GM12878 (cell line): ENCODE measurements at regions not wholly inside any gene's neighbourhood (a gene's known extent, or its start where the extent isn't known, plus 50 kb on each side); places are given as distances from the start of the nearest gene placed in this dataset.
A peak's percentile ranks its signal among the peaks of the same experiment; 100 is the strongest.

ENCODE experiments used
- ATAC-seq: fragments of 200-7000 bp; cut with Tn5 transposase; 3 replicates; pipeline ENCODE4 v1.9.1; 2020; ENCODE audit warnings: mild to moderate bottlenecking, moderate library complexity
- BruUV-seq: library from RNA; stranded (reverse); fragments of 400-500 nt; replicated peaks from 2 replicates; lab custom pipeline; 2021; lab: Mats Ljungman, UMichigan
- CTCF ChIA-PET: fragments of 300-600 bp; sonication (Branson Sonifier 250); formaldehyde crosslinking; extraction: SDS; loops from one replicate; lab custom pipeline; 2021; ENCODE audit warnings: inconsistent platforms; lab: Yijun Ruan, JAX
- POLR2A ChIA-PET: fragments of 350-600 bp; formaldehyde crosslinking; extraction: SDS; loops from one replicate; lab custom pipeline; 2021; ENCODE audit warnings: inconsistent platforms; lab: Charles Lee
- RAD21 ChIA-PET: fragments of 300-600 bp; sonication (Branson Sonifier 250); formaldehyde crosslinking; loops from one replicate; lab custom pipeline; 2023; ENCODE audit warnings: antibody characterized with exemption; ENCODE audit not compliant: unreplicated experiment; lab: Charles Lee
- SMC1A ChIA-PET: fragments of 300-600 bp; sonication (Branson Sonifier 250); formaldehyde crosslinking; loops from one replicate; lab custom pipeline; 2023; ENCODE audit not compliant: unreplicated experiment, uncharacterized antibody; lab: Charles Lee
- DNase-seq: peaks from one replicate; pipeline ENCODE4 v3.0.0-alpha.2; 2011; ENCODE audit warnings: low read depth, low spot score
- FAIRE-seq: peaks from 3 replicates; lab custom pipeline; 2011; peaks lifted over from hg19 to GRCh38; lab: Jason Lieb, UNC
- H2AFZ ChIP-seq: 2 replicates; pipeline ENCODE4 v1.6.0; 2011; ENCODE audit warnings: low read depth, low read length, control low read depth; ENCODE audit not compliant: control insufficient read depth
- H3K27ac ChIP-seq: 2 replicates; pipeline ENCODE4 v1.5.1; 2011; ENCODE audit warnings: control low read depth; ENCODE audit not compliant: control insufficient read depth, insufficient read depth
- H3K27me3 ChIP-seq, 2 experiments: replicated peaks in 1 of 2; 2 replicates each; pipeline versions ENCODE4 v1.6.0 to v1.6.1; 2011; ENCODE audit warnings: low read length in 1 of 2; ENCODE audit not compliant: control insufficient read depth in 2 of 2, insufficient read depth in 2 of 2
- H3K36me3 ChIP-seq, 2 experiments: 2 replicates each; pipeline ENCODE4 v1.5.1; 2011; ENCODE audit warnings: low read length in 1 of 2; ENCODE audit not compliant: control insufficient read depth in 2 of 2, insufficient read depth in 2 of 2
- H3K4me1 ChIP-seq: 2 replicates; pipeline ENCODE4 v1.6.1; 2011; ENCODE audit warnings: mild to moderate bottlenecking, low read length, moderate library complexity, mixed read lengths; ENCODE audit not compliant: control insufficient read depth, insufficient read depth
- H3K4me2 ChIP-seq: 2 replicates; pipeline ENCODE4 v1.6.0; 2011; ENCODE audit warnings: control low read depth; ENCODE audit not compliant: control insufficient read depth, insufficient read depth
- H3K4me3 ChIP-seq: fragments of 200-600 bp; sonication (generic); 2 replicates; pipeline ENCODE4 v1.5.1; 2016
- H3K79me2 ChIP-seq: 2 replicates; pipeline ENCODE4 v1.6.0; 2011; ENCODE audit warnings: low read length; ENCODE audit not compliant: control insufficient read depth, insufficient read depth
- H3K9ac ChIP-seq: 2 replicates; pipeline ENCODE4 v1.8.0; 2011; ENCODE audit warnings: low read length, control low read depth, mixed read lengths; ENCODE audit not compliant: control insufficient read depth, insufficient read depth
- H3K9me3 ChIP-seq: replicated peaks from 3 replicates; pipeline ENCODE4 v1.5.1; 2011; ENCODE audit warnings: mild to moderate bottlenecking, low read length; ENCODE audit not compliant: control insufficient read depth, insufficient read depth
- H4K20me1 ChIP-seq: 2 replicates; pipeline ENCODE4 v1.6.0; 2011; ENCODE audit not compliant: control insufficient read depth, insufficient read depth
- EED ChIP-seq: sonication (generic); IDR thresholded peaks from 2 replicates; pipeline ENCODE4 v1.6.1; 2016; ENCODE audit warnings: antibody characterized with exemption, low read depth
- HDAC6 ChIP-seq: fragments of 200-600 bp; sonication (generic); IDR thresholded peaks from one replicate; pipeline ENCODE4 v1.8.0; 2017; ENCODE audit warnings: antibody characterized with exemption; ENCODE audit not compliant: unreplicated experiment
- IRF4 ChIP-seq: IDR thresholded peaks from 2 replicates; pipeline ENCODE4 v1.6.1; 2011; ENCODE audit warnings: low read depth, low read length
- KLF5 ChIP-seq: fragments of 450-650 bp; IDR thresholded peaks from 2 replicates; pipeline ENCODE4 v1.6.1; 2014; ENCODE audit warnings: mild to moderate bottlenecking; ENCODE audit not compliant: partially characterized antibody
- MTA2 ChIP-seq: fragments of 450-650 bp; IDR thresholded peaks from 2 replicates; pipeline ENCODE4 v1.6.1; 2016; ENCODE audit warnings: low read depth, mild to moderate bottlenecking, moderate library complexity
- NR2F1 ChIP-seq: fragments of 450-650 bp; conservative IDR thresholded peaks from 2 replicates; pipeline ENCODE4 v1.6.1; 2017; ENCODE audit warnings: mild to moderate bottlenecking
- POLR2AphosphoS5 ChIP-seq: IDR thresholded peaks from 2 replicates; pipeline ENCODE4 v1.6.1; 2011; ENCODE audit warnings: mild to moderate bottlenecking, low read length, inconsistent platforms
- POU2F2 ChIP-seq: IDR thresholded peaks from 3 replicates; pipeline ENCODE4 v1.6.1; 2011; ENCODE audit warnings: low read depth, mild to moderate bottlenecking, low read length, borderline replicate concordance
- RB1 ChIP-seq: fragments of 450-650 bp; formaldehyde crosslinking; IDR thresholded peaks from 2 replicates; pipeline ENCODE4 v1.6.1; 2017; ENCODE audit warnings: mild to moderate bottlenecking, borderline replicate concordance
- RCOR1 ChIP-seq: conservative IDR thresholded peaks from 2 replicates; pipeline ENCODE4 v1.6.1; 2012; ENCODE audit warnings: low read depth, low read length, improper control_type of control experiment
- SMC3 ChIP-seq: IDR thresholded peaks from 2 replicates; pipeline ENCODE4 v1.6.1; 2011; ENCODE audit warnings: low read length, improper control_type of control experiment, borderline replicate concordance
- SPI1 ChIP-seq: IDR thresholded peaks from 2 replicates; pipeline ENCODE4 v1.6.1; 2011; ENCODE audit warnings: low read depth, mild to moderate bottlenecking, low read length, moderate library complexity, borderline replicate concordance; ENCODE audit not compliant: insufficient read depth
- SREBF1 ChIP-seq: IDR thresholded peaks from 2 replicates; pipeline ENCODE4 v1.6.1; 2012; ENCODE audit warnings: mild to moderate bottlenecking, low read length
- WGBS: methylation state at CpG from one replicate; pipeline ENCODE4 v1.1.6; 2016; ENCODE audit warnings: low lambda C conversion rate; ENCODE audit not compliant: insufficient replicate concordance, insufficient coverage; ENCODE audit errors: missing lambda C conversion rate; 5-methylcytosine and 5-hydroxymethylcytosine counted together
- in situ Hi-C: fragments of 300-500 bp; cut with MboI; formaldehyde crosslinking; loops from 9 replicates; pipeline ENCODE4 v1.14.3; 2018; ENCODE audit warnings: mixed read lengths
- intact Hi-C: fragments of 100-400 bp; cut with micrococcal nuclease; formaldehyde crosslinking; loops from one replicate; pipeline ENCODE4 v1.14.2; 2022; ENCODE audit not compliant: unreplicated experiment
- TF ChIP-seq, protein P1 (sequence below), 3 experiments: IDR thresholded peaks in 2 of 3; conservative IDR thresholded peaks in 1 of 3; 2 replicates each; pipeline ENCODE4 v1.5.1; 2011; ENCODE audit warnings: low read depth in 3 of 3, low read length in 3 of 3, mild to moderate bottlenecking in 3 of 3, control low read depth in 2 of 3, moderate library complexity in 2 of 3, inconsistent platforms in 1 of 3, mixed read lengths in 1 of 3; ENCODE audit not compliant: control insufficient read depth in 2 of 3, insufficient read depth in 1 of 3; ENCODE audit errors: extremely low read depth in 1 of 3
- TF ChIP-seq, protein P2 (sequence below): IDR thresholded peaks from 2 replicates; pipeline ENCODE4 v1.6.1; 2011; ENCODE audit warnings: borderline replicate concordance, low read depth, mild to moderate bottlenecking, moderate library complexity, low read length; ENCODE audit not compliant: insufficient read depth, poor library complexity, severe bottlenecking
- TF ChIP-seq, protein P3 (sequence below): fragments of 450-650 bp; IDR thresholded peaks from 2 replicates; pipeline ENCODE4 v1.6.1; 2017; ENCODE audit warnings: low read depth, mild to moderate bottlenecking, moderate library complexity

DNA sequence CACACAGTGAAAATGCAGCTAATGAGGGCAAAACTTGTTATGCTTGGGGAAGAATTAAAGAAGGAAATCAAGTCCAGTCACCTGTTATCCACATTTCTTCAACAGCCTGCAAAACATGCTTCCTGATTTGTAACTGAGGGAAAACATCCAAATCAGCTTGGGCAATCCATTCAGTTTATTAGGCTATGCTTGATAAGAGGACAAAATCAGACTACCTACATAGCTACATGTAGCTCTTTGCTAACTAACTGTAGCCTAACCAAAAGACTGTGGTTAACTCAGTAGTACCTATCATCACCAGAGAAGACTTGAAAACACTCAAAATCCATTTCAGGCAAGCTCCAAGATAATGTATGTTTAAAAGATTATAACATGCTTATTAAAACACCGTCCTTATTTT is 436.4 kb downstream of the SHQ1 start:
- WGBS = 86% methylated on average over 1 of the region's 1 CpG
- Histone ChIP-seq H3K79me2 (peaks cover 51% of the 10 kb centered on the region), H3K27me3 (no peaks in the 10 kb centered on the region), H3K9me3 (no peaks in the 10 kb centered on the region), H2AFZ (no peak overlapping the region), H3K4me2 (no peak overlapping the region), H3K4me1 (peaks cover 6% of the 10 kb centered on the region), H3K27ac (no peak overlapping the region), H3K4me3 (no peak overlapping the region), H3K36me3 (no peaks in the 10 kb centered on the region), H4K20me1 (peaks cover 3% of the 10 kb centered on the region; the same call in 1 of the 2 replicates), H3K9ac (no peak overlapping the region)
- TF ChIP-seq NR2F1 (no peak), HDAC6 (no peak), IRF4 (no peak), SPI1 (no peak), RCOR1 (no peak), RB1 (no peak), MTA2 (no peak), POU2F2 (no peak), SMC3 (no peak), POLR2AphosphoS5 (no peak), SREBF1 (no peak), KLF5 (no peak), EED (no peak)
- TF ChIP-seq, protein P1, sequence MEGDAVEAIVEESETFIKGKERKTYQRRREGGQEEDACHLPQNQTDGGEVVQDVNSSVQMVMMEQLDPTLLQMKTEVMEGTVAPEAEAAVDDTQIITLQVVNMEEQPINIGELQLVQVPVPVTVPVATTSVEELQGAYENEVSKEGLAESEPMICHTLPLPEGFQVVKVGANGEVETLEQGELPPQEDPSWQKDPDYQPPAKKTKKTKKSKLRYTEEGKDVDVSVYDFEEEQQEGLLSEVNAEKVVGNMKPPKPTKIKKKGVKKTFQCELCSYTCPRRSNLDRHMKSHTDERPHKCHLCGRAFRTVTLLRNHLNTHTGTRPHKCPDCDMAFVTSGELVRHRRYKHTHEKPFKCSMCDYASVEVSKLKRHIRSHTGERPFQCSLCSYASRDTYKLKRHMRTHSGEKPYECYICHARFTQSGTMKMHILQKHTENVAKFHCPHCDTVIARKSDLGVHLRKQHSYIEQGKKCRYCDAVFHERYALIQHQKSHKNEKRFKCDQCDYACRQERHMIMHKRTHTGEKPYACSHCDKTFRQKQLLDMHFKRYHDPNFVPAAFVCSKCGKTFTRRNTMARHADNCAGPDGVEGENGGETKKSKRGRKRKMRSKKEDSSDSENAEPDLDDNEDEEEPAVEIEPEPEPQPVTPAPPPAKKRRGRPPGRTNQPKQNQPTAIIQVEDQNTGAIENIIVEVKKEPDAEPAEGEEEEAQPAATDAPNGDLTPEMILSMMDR (IDR thresholded peaks at IDR 0.05 in 2 of 3, conservative IDR thresholded peaks at IDR 0.05 in 1 of 3; ENCODE audit: control insufficient read depth in 2 of 3, extremely low read depth in 1 of 3, insufficient read depth in 1 of 3, low read depth in 3 of 3, low read length in 3 of 3) = no peak
- TF ChIP-seq, protein P2, sequence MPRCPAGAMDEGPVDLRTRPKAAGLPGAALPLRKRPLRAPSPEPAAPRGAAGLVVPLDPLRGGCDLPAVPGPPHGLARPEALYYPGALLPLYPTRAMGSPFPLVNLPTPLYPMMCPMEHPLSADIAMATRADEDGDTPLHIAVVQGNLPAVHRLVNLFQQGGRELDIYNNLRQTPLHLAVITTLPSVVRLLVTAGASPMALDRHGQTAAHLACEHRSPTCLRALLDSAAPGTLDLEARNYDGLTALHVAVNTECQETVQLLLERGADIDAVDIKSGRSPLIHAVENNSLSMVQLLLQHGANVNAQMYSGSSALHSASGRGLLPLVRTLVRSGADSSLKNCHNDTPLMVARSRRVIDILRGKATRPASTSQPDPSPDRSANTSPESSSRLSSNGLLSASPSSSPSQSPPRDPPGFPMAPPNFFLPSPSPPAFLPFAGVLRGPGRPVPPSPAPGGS = no peak
- TF ChIP-seq, protein P3, sequence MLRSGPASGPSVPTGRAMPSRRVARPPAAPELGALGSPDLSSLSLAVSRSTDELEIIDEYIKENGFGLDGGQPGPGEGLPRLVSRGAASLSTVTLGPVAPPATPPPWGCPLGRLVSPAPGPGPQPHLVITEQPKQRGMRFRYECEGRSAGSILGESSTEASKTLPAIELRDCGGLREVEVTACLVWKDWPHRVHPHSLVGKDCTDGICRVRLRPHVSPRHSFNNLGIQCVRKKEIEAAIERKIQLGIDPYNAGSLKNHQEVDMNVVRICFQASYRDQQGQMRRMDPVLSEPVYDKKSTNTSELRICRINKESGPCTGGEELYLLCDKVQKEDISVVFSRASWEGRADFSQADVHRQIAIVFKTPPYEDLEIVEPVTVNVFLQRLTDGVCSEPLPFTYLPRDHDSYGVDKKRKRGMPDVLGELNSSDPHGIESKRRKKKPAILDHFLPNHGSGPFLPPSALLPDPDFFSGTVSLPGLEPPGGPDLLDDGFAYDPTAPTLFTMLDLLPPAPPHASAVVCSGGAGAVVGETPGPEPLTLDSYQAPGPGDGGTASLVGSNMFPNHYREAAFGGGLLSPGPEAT = no peak
- intact Hi-C loops (no loop called here), in situ Hi-C loops (no loop called here)
- FAIRE-seq (no peak), ATAC-seq (peak; percentile 36; the same call in 1 of the 3 replicates), DNase-seq (no peak)
- ChIA-PET SMC1A (interaction anchor here (0.7 to 2.0 kb wide), 6 partner anchors 8 to 152 kb away, joined by 3 to 7 read pairs (median 4); no protein-coding TSS in a partner anchor), RAD21 (interaction anchor here (1.2 kb wide), 1 partner anchor 16 kb away, joined by 3 read pairs; no protein-coding TSS in a partner anchor), POLR2A (interaction anchor here (0.6 kb wide), 1 partner anchor 82 kb away, joined by 3 read pairs; no protein-coding TSS in a partner anchor), CTCF (no interaction called here)
- no TSS peak for BruUV-seq
